Activated CD8-positive, alpha-beta memory T cell treated with anti-CD3 and anti-CD28 coated beads, Interleukin-2, amount 50 U/mL, for 24 hours (primary cell): ENCODE measurements at regions not wholly inside any gene's neighbourhood (a gene's known extent, or its start where the extent isn't known, plus 50 kb on each side); places are given as distances from the start of the nearest gene placed in this dataset.

Experiments
- DNase-seq: peaks from one replicate; pipeline ENCODE4 v3.0.0-alpha.2; 2020; ENCODE audit errors: extremely low read depth

DNA sequence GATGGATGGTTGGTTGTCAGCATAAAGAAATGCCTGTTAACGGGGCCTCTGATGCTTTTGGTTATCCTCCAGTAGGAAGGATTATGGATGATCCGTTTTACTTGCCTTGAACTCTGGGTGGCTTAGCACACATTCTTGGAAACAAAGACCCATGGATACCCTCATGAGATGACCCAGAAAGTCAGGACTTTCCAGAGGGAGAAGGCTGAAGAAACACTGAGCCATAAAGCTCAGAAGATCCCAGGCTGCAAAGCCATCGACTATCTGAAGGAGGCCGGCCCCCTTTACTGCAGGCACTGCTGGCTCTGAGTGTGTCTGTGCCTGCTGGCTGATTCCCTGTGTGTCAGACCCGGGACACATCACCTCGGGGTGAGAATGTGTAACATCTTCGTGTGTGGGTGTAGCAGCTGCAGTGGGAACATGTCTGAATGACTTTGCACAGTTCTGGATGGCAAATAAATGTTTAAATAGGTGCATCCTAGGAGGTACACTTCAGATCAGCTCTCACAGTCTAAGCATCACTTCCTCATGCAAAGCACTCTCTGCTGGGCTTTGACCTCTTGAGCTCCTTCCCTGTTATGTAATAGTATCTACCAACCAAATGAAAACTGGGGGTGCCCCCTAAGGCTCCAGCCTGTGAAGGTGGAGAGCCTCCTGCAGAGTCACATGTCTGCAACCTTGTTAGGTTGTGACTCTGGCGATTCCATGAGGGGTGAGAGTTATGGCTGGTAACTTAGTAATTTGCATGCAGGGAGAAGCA is 1084.9 kb downstream of the TBC1D22A start:
- DNase-seq = no peak

DNA sequence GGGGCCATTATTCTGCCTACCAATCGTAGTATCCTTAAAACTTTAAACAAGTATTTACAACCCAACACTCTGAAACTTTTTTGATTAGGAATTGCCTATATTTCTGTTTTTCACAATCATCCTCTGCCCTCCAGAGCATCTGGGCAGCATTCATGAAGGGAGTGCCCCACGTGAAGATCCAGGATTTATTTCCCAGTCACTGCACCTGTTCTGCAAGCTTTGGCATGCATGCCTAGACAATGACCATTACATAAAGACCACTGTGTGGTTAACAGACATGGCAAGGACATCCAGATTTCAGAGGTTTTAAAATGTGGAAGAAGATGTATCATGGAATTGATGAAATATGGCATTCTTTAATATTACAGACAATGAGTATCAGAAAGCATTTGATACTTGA is 1083.8 kb downstream of the TBC1D22A start:
- no peak for DNase-seq

DNA sequence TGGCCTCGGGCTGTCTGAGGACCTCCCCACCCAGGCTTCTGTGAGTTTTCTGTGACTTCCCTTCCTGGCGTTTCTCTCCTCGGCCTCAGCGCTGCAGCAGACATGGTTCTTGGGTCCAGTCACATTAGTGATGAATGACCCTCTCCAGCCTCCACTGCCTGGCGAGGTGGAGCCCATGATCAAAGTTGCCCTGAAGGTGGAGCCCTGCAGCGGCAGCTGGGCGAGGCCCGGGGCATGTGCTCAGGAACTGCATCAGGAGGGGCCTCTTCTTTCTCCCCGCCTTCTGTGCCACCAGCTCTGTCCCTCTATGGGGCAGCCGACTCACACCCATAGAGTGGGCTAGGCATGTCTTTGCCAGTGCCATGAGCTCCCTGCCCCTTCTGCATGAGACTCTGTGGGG is 1079.7 kb downstream of the TBC1D22A start:
- DNase-seq = no peak

DNA sequence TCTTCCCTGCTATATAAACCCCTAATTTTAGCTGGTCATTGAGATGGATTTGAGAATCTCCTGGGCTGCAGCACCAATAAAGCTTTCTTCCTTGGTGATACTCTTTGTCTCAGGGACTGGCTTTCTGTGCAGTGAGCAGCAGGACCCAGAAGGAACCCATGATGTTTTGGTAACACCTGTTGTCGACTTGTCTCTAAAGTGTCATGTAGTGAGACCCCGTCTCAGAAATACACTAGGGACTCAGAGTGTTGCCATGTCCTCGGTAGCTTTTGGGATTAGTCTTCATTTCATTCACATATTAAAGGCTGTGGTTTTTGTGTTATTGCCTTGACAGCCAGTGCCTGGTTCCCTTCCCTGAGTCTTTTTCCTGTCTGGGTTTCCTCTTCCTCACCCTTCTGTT is 1078.7 kb downstream of the TBC1D22A start:
- DNase-seq = no peak

DNA sequence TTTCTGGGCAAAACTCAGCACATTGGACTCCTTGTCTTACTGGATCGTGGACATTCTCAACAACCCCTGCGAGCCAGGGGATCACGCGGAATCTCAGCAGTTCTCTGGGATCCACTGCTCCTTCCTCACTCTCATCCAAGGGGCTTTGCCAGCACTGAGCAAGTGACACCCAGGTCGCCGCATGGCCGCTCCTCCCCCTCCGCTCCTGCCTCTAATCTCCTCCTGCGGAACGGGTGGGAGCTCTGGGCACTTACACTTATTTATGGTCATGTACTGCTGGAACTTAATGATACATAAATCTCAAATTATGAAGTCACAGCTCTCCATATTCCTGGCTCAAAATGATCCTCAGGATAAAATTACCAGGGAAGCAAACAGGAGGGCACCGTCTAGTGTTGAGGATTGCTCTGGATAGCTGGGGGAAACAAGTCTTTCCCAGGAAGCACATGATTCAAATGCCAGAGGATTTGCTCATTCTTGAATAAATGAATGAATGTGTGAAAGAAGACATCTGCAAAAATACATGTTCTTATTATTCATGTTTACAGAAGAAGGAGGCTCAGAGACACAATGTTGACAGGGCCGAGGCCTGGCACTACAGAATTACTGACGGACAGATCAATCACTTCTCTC is 1077.3 kb downstream of the TBC1D22A start:
- no peak for DNase-seq

DNA sequence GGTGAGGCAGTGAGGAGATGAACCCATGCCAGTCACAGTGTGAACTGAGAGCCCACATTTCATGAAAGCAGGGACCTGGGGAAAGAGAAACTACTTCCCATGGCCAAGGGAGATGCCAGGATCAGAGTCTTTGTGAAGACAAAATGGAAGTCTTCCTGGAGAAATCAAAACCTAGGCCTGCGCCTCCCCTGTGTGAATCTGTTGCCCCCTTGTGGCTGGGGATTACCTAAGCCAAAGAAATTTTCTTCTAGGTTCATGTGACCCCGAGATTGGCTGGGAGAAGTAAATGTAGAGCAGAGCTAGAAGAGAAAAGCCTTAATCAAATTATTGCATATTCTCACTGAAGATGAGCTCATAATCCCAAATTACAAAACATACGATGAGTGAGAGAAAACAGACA is 1075.3 kb downstream of the TBC1D22A start:
- DNase-seq = no peak

DNA sequence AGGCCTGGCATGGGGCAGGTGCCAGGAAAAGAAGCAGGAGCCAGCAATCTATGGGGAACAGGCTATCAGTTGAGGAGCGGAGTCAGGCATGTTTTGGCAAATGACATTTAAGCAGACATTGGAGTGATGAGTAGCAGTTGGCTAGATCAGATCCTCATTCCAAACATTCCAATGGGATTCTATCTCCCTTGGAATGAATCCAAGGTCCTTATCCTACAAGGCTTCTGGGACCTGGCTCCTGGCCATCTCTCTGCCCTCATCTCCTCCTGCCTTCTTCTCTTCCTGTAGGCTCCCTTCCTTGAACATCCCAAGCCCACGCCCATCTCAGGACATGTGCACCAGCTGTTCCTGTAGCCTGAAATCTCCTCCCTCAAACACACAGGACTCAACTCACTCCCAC is 1074.5 kb downstream of the TBC1D22A start:
- no peak for DNase-seq

DNA sequence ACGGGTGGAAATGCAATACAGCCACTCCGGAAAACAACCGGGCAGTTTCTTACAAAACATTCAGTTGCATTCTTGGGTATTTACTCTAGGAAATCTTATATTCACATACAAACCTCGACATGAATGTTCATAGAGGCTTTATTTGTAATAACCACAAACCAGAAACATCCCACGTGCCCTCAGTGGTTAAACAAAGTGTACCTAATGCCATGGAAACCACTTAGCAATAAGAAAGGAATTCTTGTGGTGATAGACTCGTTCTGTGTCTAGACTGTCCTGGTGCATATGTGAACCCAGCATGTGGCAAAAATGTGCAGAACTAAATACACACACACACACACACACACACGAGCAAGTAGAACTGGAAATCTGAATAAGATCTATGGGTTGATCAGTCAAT is 1073.3 kb downstream of the TBC1D22A start:
- no peak for DNase-seq

DNA sequence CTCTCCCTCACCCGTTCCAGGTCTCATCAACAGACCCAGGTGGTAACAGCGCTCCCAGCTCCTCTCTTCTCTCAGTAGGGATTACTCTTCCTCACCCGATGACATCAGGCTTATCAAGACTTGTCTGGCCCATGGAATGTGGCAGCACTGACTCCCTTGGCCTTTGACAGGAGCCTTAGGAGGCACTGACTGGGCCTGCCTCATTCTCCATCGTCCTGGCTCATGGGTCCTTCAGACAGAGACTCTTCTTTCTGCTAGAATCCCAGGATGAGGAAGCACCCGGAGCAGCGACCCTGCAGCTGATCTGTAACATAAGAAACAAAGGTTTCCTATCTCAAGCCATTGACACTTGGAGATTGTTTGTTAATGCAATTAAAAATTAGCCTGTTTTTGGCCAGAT is 1063.6 kb downstream of the TBC1D22A start:
- no peak for DNase-seq

DNA sequence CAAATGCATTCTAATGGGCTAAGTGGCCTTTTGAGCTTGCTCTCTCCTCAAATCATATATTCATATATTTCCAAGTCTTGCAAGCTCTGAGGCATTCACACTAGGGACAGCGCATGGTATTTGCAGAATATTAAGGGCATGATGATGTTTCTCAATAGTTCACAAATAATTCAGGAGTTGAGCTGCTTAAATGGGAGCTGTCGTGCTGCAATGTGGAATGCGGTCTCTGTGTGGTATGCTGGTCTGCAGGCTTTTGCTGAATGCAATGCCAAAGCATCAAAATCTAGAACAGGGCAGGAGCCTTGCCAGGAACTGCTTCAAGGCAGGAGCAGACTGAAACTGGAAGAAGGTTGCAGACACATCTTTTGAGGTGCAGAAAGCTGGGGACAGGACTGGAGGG is 1060.0 kb downstream of the TBC1D22A start:
- DNase-seq = no peak

DNA sequence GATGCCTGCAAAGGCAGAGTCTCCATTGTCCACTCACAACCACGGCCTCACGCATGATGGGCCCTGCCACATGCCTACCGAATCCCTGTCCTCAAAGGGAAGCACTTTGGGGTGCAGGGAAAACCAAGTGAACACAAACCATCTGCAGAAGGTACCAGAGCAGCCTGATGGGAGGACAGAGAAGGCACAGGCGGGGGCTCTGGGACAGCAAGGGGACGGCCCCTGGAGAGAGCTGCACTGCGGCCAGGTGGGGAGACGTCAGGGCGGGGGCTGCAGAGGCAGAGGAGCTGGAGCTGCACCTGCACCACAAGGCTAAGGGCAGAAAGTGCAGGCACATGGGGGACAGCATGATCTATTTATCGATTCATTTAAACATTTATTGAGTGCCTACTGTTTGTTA is 1056.0 kb downstream of the TBC1D22A start:
- DNase-seq = no peak

DNA sequence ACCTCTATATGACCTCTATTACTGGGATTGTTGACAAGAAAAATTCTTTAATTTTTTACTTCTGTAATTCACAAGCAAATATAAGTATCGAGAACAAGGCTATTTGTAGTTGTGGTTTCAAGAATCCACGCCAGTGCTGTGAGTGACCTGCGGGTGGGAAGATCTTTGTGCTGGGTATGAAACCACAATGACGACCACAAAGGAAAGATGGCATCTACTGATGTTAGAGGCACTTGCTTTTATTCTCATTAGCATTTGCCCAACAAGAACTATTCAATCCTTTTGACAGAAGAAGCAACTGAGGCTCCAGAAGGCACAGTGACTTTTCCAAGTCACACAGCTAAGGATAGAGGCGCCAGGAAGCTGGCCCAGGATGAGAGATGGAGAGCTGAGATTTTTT is 1054.9 kb downstream of the TBC1D22A start:
- no peak for DNase-seq

DNA sequence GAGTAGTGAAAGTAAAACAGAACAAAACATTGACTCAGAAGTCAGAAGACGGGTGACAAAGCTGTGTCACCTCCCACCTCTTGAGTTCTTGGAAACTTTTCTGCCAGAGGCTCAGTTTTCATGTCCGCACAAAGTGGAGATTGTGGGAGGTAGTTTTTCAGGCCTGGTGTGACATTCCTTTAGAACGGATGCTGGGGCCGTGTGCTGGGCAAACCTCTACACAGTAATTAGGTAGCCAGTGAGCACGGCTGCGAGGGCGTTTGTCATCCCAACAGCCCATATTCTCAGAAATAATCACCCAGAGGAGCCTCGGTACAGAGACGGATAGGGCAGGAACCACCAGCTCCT is 1054.4 kb downstream of the TBC1D22A start:
- DNase-seq = no peak

DNA sequence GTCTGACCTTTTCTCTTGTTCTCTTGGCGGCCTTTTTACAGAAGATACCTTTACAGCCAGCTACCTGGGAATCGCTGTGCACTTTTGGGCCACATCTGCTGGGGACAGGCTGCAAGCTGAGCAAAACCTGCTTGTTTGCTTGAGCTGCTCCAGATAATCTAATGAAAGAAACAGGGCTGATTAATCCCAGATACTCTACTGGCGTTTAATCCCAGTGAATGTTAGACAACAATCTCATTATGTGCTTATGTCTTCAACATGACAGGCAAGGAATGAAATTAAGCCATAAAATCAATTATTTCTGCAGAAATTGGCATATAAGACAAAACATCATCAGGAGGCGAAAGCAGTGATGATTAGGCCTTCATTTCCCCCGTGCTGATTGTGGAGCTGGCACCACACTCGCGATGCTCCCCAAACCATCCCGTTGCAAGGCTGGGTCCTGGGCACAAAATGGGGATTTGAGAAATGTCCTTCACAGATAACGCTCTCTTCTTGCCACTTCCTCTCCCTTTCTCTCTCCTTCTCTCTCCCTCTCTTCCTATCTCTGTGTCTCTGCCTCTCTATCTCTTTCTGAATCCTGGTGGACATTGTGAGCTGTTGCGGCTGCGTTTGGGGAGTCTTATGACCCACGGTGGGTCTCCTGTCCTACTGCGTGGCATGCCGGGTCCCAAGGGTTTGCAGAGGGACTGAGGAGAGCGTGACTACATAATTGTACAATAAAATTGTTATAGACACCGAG is 1053.8 kb downstream of the TBC1D22A start:
- no peak for DNase-seq

DNA sequence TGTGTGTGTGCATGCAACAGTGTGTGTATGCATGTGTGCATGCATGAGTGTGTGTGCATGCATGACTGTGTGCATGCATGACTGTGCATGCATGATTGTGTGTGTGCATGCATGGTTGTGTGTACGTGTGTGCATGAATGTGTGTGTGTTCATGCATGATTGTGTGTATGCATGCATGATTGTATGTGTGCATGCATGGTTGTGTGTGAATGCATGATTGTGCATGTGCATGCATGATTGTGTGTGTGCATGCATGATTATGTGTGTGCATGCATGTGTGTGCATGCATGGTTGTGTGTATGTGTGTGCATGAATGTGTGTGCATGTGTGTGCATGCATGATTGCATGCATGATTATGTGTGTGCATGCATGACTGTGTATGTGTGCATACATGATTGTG is 1052.0 kb downstream of the TBC1D22A start:
- DNase-seq = no peak

DNA sequence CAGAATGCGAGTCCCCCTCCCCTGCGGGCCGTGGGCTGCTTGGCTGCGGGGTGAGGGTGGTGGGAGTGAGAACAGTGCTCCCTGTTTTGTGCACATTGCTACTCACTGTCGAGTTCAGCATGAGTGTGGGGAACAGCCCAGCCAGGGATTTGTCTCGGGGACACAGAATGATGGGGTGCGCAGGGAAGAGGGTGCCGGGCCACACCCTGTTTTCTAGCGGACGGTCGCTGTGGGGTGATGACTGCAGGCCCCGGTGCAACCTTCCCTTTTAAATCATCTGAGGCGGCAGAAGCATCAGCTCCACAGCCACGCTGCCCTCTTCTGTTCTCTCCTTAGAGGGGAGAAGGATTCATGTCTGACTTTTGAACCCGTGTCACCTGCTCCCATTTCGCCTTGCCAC is 1051.2 kb downstream of the TBC1D22A start:
- no peak for DNase-seq

DNA sequence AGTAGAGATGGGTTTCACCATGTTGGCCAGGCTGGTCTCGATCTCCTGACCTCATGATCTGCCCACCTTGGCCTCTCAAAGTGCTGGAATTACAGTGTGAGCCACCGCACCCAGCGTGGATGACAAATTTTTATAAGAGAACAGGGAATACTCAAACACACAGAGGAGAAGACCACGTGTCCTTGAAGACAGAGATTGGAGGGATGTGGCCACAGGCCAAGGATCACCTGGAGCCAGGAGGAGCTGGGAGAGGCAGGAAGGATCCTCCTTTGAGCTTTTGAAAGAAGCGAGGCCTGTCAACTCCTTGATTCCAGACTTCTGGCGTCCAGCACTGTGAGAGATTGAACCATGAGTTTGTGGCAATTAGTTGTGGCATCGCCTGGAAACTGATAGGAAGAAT is 1049.5 kb downstream of the TBC1D22A start:
- no peak for DNase-seq

DNA sequence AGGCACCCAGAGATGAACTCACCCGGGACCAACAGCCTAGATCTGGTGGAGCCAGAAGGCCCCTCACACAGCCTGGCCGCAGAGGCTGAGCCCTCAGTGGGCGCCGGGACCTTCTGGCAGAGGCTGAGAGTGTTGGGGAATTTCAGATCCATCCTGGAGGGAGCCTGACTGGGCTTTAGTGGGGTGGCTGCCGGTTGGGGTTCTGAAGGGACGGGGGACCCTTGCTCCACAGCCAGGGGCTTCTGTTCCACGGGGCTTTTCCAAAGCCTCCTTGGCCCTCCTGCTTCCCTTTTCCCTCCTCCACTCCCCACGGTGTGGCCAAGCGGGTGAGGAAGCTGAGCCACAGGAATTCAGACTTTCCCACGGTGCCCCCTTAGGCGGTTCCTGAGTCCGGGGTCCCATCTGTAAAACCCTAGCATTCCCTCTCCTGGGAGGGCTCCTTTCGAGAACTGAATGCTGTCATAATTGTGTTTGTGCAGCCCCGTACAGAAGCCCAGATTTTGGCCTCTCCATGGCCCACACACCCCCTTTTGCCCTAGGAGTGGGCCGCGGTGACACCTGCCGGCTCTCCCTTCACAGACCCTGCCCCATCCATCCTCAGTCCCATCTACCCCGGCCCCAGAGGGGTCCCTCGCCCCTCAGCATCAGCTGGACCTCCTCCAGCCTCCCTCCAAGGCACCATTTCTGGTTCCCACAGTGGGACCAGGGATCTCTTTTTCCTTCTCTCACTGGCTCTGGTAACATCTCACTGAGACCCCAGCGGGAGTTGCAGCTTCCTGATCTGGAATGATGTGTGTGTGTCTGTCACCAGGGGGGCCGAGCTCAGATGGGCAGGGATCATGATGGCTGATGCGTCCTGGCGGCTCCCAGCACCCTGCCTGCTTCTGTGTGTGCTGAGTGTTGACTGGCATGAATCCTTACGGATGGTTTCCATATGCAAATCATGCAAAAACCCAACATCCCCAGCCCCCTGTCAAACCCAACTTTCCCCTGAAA is 1048.4 kb downstream of the TBC1D22A start:
- no peak for DNase-seq

DNA sequence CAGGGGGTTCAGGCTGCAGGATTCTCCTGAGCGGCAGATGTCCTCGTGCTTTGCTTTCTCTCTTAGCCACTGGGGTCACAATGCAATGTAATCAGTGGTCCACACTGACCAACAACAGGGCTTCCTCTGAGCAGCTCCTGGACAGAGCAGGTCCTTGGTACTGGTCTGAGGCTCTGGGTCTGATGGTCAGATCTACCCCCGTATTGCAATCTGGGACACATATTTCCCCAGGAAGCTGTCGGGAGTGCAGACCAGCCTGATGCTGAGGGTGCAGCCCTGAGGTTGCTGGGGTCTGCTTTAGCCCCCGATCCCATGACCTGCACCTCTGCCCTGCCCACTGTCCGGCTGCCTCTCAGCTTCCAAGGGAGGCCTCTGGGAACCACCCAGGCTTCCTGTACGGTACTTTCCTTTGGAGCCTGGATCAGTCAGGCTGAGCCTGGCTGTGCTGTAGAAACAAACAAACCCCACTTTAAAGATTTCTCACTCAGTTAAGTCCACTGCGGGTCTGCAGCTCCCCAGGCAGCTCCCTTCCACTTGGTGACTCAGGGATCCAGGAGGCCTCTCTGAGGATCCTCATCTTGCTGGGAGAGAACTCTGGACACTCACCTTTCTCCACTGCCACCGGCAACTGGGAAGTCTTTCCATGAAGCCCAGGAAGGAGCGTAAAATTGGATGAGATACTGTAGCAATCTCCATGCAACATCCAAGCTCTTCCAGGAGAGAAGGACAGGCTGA is 1046.6 kb downstream of the TBC1D22A start:
- no peak for DNase-seq

DNA sequence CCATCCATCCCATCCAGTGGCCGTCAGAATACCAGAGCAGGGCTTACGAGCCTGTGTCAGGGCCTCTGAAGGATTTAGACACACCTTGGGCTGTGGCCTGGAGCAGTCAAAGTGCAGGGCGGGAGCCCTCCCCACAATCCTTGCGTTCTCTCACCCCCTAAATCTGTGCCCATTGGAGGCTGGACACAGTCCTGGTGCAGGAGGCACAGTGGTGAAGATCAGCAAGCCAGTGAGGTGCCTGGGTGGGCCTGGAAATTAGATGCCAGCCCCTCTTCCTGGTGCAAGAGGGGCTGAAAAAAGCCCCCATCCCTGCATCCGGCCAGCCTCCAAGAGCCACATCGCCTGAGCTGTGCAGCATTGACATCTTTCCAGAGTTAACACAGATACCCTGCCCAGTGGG is 1045.8 kb downstream of the TBC1D22A start:
- DNase-seq = no peak

DNA sequence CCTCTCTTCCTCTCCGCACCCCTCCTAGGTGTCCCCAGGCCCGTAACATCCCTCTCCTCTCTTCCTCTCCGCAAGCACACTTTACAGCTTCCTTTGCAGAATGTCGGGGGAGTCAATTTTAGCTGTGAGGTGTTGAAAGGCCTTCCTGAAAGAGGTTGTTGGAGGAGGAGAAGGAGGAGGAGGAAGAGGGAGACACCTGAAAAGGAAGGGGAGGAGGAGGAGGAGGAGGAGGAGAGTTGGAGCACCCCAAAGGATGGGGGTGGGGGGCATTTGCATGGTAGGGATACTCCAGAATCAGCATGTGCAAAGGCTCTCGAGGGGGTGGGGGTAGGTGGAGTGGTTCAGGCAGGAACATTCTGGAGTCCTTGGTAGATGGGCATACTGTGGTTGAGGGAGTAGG is 1045.1 kb downstream of the TBC1D22A start:
- no peak for DNase-seq
